ENCODE measurements at regions not wholly inside any gene's neighbourhood (a gene's known extent, or its start where the extent isn't known, plus 50 kb on each side); places are given as distances from the start of the nearest gene placed in this dataset.

DNA sequence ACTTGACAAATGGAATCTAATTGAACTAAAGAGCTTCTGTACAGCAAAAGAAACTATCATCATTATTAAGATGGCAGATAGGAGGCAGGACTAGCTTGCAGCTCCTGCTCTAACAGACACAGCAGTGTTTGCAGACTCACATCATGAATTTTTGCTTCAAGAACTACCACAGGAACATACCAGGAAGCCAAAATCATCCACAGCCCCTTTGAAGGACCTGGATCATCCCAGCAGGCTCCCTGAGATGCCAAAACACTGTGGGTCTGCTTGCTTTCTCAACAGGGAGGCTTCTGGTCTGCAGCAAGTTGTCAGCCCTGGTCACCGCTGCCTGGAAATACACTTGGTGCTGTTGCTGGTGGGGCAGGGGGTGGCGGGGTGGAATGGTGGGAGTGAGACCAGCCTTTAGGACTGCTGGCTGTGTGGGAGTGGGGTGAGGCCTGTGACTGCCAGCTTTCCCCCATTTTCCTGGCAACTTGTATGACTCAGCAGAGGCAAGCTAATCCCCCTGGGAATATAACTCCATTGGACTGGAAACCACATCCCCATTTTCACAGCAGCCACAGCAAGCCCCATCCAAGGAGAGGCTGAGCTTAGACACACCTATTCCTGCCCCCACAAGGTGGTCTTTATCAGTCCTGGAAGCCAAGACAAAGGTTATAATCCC is 533.8 kb upstream of the CYLC2 start:
- TF ChIP-seq, protein P1, sequence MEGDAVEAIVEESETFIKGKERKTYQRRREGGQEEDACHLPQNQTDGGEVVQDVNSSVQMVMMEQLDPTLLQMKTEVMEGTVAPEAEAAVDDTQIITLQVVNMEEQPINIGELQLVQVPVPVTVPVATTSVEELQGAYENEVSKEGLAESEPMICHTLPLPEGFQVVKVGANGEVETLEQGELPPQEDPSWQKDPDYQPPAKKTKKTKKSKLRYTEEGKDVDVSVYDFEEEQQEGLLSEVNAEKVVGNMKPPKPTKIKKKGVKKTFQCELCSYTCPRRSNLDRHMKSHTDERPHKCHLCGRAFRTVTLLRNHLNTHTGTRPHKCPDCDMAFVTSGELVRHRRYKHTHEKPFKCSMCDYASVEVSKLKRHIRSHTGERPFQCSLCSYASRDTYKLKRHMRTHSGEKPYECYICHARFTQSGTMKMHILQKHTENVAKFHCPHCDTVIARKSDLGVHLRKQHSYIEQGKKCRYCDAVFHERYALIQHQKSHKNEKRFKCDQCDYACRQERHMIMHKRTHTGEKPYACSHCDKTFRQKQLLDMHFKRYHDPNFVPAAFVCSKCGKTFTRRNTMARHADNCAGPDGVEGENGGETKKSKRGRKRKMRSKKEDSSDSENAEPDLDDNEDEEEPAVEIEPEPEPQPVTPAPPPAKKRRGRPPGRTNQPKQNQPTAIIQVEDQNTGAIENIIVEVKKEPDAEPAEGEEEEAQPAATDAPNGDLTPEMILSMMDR (IDR thresholded peaks at IDR 0.05), result no peak
- TF ChIP-seq ZFX (IDR thresholded peaks at IDR 0.05; ENCODE audit: borderline replicate concordance), result no peak
